DMS 273 (cell line): ENCODE measurements at regions not wholly inside any gene's neighbourhood (a gene's known extent, or its start where the extent isn't known, plus 50 kb on each side); places are given as distances from the start of the nearest gene placed in this dataset.

ENCODE experiments used
- DNase-seq: peaks from one replicate; lab custom pipeline; 2025; ENCODE audit not compliant: unreplicated experiment; lab: John Stamatoyannopoulos, UW

- no peak for DNase-seq
Measured at GRCh38 chr14:101064121-101064661, 160.7 kb upstream of the RTL1 start.

GRCh38 chr14:101064718-101065117, 161.2 kb upstream of the RTL1 start:
- DNase-seq: no peak

GRCh38 chr14:101065246-101065645, 161.7 kb upstream of the RTL1 start:
- no peak for DNase-seq

GRCh38 chr14:101065696-101066694, 162.5 kb upstream of the RTL1 start:
- no peak for DNase-seq

- no peak for DNase-seq
Measured at GRCh38 chr14:101066826-101067510, 163.4 kb upstream of the RTL1 start.

GRCh38 chr14:101068313-101069227, 165.0 kb upstream of the RTL1 start:
- DNase-seq: peak; percentile 31

GRCh38 chr14:101069228-101069549, 165.7 kb upstream of the RTL1 start:
- no peak for DNase-seq

GRCh38 chr14:101069666-101070362, 166.3 kb upstream of the RTL1 start:
- DNase-seq: no peak

GRCh38 chr14:101070540-101071492, 167.3 kb upstream of the RTL1 start:
- DNase-seq: no peak

GRCh38 chr14:101071493-101071906, 168.0 kb upstream of the RTL1 start:
- no peak for DNase-seq

- DNase-seq: no peak
Measured at GRCh38 chr14:101072070-101072469, 168.5 kb upstream of the RTL1 start.

- no peak for DNase-seq
Measured at GRCh38 chr14:101072531-101072930, 169.0 kb upstream of the RTL1 start.

GRCh38 chr14:101072945-101073597, 169.5 kb upstream of the RTL1 start:
- peak; percentile 80 for DNase-seq

GRCh38 chr14:101073598-101073965, 170.1 kb upstream of the RTL1 start:
- no peak for DNase-seq

- peak; percentile 26 for DNase-seq
Measured at GRCh38 chr14:101074196-101075024, 170.9 kb upstream of the RTL1 start.

GRCh38 chr14:101075025-101075800, 171.7 kb upstream of the RTL1 start:
- no peak for DNase-seq

GRCh38 chr14:101075801-101076413, 172.4 kb upstream of the RTL1 start:
- no peak for DNase-seq
